CD4-positive, alpha-beta T cell (primary cell): ENCODE measurements at regions not wholly inside any gene's neighbourhood (a gene's known extent, or its start where the extent isn't known, plus 50 kb on each side); places are given as distances from the start of the nearest gene placed in this dataset.

Experiments used
- ATAC-seq: fragments of 200-7000 bp; cut with Tn5 transposase; one replicate; pipeline ENCODE4 v1.10.0; 2022; ENCODE audit warnings: mild to moderate bottlenecking; ENCODE audit not compliant: poor library complexity
- CTCF ChIA-PET: fragments of 350-600 bp; sonication (Branson Sonifier 250); formaldehyde crosslinking; loops from one replicate; lab custom pipeline; 2021; ENCODE audit warnings: antibody characterized with exemption, inconsistent platforms; lab: Charles Lee
- POLR2A ChIA-PET: fragments of 350-600 bp; sonication (Branson Sonifier 250); formaldehyde crosslinking; loops from one replicate; lab custom pipeline; 2021; ENCODE audit warnings: antibody characterized with exemption, inconsistent platforms; lab: Charles Lee
- DNase-seq, 14 experiments: peaks; one replicate each; pipeline ENCODE4 v3.0.0-alpha.2; 2013 to 2020; ENCODE audit warnings: mixed read lengths in 2 of 14
- H3K27ac ChIP-seq, 2 donors: one replicate each; pipeline versions ENCODE4 v1.5.1 to v1.7.0; 2013; ENCODE audit warnings: low read length in 2 of 2, low read depth in 1 of 2, mild to moderate bottlenecking in 1 of 2
- H3K27me3 ChIP-seq, 2 experiments: 1 replicate in 1 of 2; 2 replicates in 1 of 2; pipeline versions ENCODE4 v1.6.1 to v1.7.0; 2013; ENCODE audit warnings: low read length in 2 of 2, control low read depth in 1 of 2, mild to moderate bottlenecking in 1 of 2, moderate library complexity in 1 of 2; ENCODE audit not compliant: insufficient read depth in 2 of 2, control insufficient read depth in 1 of 2
- H3K36me3 ChIP-seq: one replicate; pipeline ENCODE4 v1.6.1; 2013; ENCODE audit warnings: low read length, control low read depth; ENCODE audit not compliant: insufficient read depth
- H3K4me1 ChIP-seq: one replicate; pipeline ENCODE4 v1.6.1; 2013; ENCODE audit warnings: low read length, control low read depth; ENCODE audit not compliant: insufficient read depth
- H3K4me3 ChIP-seq: one replicate; pipeline ENCODE4 v1.5.1; 2013; ENCODE audit warnings: mild to moderate bottlenecking, low read length, moderate library complexity
- H3K9me3 ChIP-seq, 2 experiments: 1 replicate in 1 of 2; 2 replicates in 1 of 2; pipeline versions ENCODE4 v1.6.1 to v1.7.0; 2013; ENCODE audit warnings: low read length in 2 of 2, mild to moderate bottlenecking in 2 of 2, control low read depth in 1 of 2, moderate library complexity in 1 of 2; ENCODE audit not compliant: control insufficient read depth in 1 of 2, insufficient read depth in 1 of 2
- H3K27ac Mint-ChIP-seq: one replicate; pipeline ENCODE4 v1.8.0; 2020; ENCODE audit warnings: mixed read lengths
- H3K27me3 Mint-ChIP-seq: one replicate; pipeline ENCODE4 v1.8.0; 2021; ENCODE audit warnings: mixed read lengths
- H3K36me3 Mint-ChIP-seq: one replicate; pipeline ENCODE4 v1.8.0; 2021; ENCODE audit warnings: low read depth, mixed read lengths
- H3K4me1 Mint-ChIP-seq: one replicate; pipeline ENCODE4 v1.8.0; 2021; ENCODE audit warnings: low read depth, mixed read lengths
- H3K4me3 Mint-ChIP-seq: one replicate; pipeline ENCODE4 v1.8.0; 2020; ENCODE audit warnings: mild to moderate bottlenecking, mixed read lengths
- H3K9me3 Mint-ChIP-seq: one replicate; pipeline ENCODE4 v1.8.0; 2020; ENCODE audit warnings: mixed read lengths
- CTCF ChIP-seq: fragments of 200-600 bp; IDR thresholded peaks from one replicate; pipeline ENCODE4 v1.8.0; 2022; ENCODE audit warnings: antibody characterized with exemption, mild to moderate bottlenecking
- intact Hi-C, 2 experiments: fragments of 100-400 bp; cut with DNase I in 1 of 2; cut with micrococcal nuclease in 1 of 2; formaldehyde crosslinking; loops; one replicate each; pipeline versions ENCODE4 v1.15.1 to v1.9.0; 2023 to 2025; cut with DNase I, micrococcal nuclease

GRCh38 chr6:21741221-21742109, 147.9 kb downstream of the SOX4 start:
- H3K36me3 ChIP-seq, result no peaks in the 10 kb centered on the region
- no peak overlapping the region for H3K4me3 Mint-ChIP-seq
- intact Hi-C loops, result no loop called here
- no peak for DNase-seq
- no peaks in the 10 kb centered on the region for H3K36me3 Mint-ChIP-seq
- H3K27me3 ChIP-seq, result peaks cover 0 to 5% of the 10 kb centered on the region in 2 experiments
- ChIA-PET CTCF (interaction anchor here (0.6 to 0.9 kb wide), 2 partner anchors 12 to 1965 kb away, joined by 3 read pairs; no protein-coding TSS in a partner anchor), POLR2A (no interaction called here)
- no peaks in the 10 kb centered on the region for H3K9me3 Mint-ChIP-seq
- H3K4me3 ChIP-seq, result no peak overlapping the region
- H3K4me1 Mint-ChIP-seq, result no peaks in the 10 kb centered on the region
- no peak overlapping the region for H3K27ac Mint-ChIP-seq
- no peak for TF ChIP-seq CTCF
- no peaks in the 10 kb centered on the region for H3K27me3 Mint-ChIP-seq
- H3K4me1 ChIP-seq, result no peaks in the 10 kb centered on the region
- H3K9me3 ChIP-seq, result no peaks in the 10 kb centered on the region
- ATAC-seq, result no peak
- H3K27ac ChIP-seq, result no peak overlapping the region

- Mint-ChIP-seq H3K36me3 (no peaks in the 10 kb centered on the region), H3K9me3 (no peaks in the 10 kb centered on the region), H3K4me1 (no peaks in the 10 kb centered on the region), H3K27ac (no peak overlapping the region), H3K27me3 (no peaks in the 10 kb centered on the region), H3K4me3 (no peak overlapping the region)
- H3K9me3 ChIP-seq, result no peaks in the 10 kb centered on the region
- H3K4me1 ChIP-seq, result no peaks in the 10 kb centered on the region
- no peak for TF ChIP-seq CTCF
- DNase-seq (no peak), ATAC-seq (no peak)
- H3K27me3 ChIP-seq, result peaks cover 0 to 5% of the 10 kb centered on the region in 2 experiments
- ChIA-PET CTCF (interaction anchor here (0.9 kb wide), 1 partner anchor 12 kb away, joined by 3 read pairs; no protein-coding TSS in a partner anchor), POLR2A (no interaction called here)
- H3K27ac ChIP-seq, result no peak overlapping the region
- no peaks in the 10 kb centered on the region for H3K36me3 ChIP-seq
- intact Hi-C loops, result no loop called here
- H3K4me3 ChIP-seq, result no peak overlapping the region
These were observed 148.7 kb downstream of the SOX4 start for GRCh38 chr6:21742238-21742660.

GRCh38 chr6:21744331-21744730, 150.8 kb downstream of the SOX4 start:
- H3K4me3 Mint-ChIP-seq, result no peak overlapping the region
- Histone ChIP-seq H3K4me1 (no peaks in the 10 kb centered on the region), H3K4me3 (no peak overlapping the region), H3K27me3 (peaks cover 0 to 5% of the 10 kb centered on the region in 2 experiments), H3K9me3 (no peaks in the 10 kb centered on the region), H3K36me3 (no peaks in the 10 kb centered on the region), H3K27ac (no peak overlapping the region)
- ChIA-PET POLR2A (no interaction called here), CTCF (no interaction called here)
- no peaks in the 10 kb centered on the region for H3K9me3 Mint-ChIP-seq
- H3K36me3 Mint-ChIP-seq, result no peaks in the 10 kb centered on the region
- no peaks in the 10 kb centered on the region for H3K4me1 Mint-ChIP-seq
- no peaks in the 10 kb centered on the region for H3K27me3 Mint-ChIP-seq
- intact Hi-C loops, result no loop called here
- DNase-seq, result no peak
- no peak overlapping the region for H3K27ac Mint-ChIP-seq
- ATAC-seq, result no peak
- no peak for TF ChIP-seq CTCF
